Liver (tissue), 8 donors: ENCODE measurements at regions not wholly inside any gene's neighbourhood (a gene's known extent, or its start where the extent isn't known, plus 50 kb on each side); places are given as distances from the start of the nearest gene placed in this dataset.

Source experiments
- DNase-seq: peaks from one replicate; pipeline ENCODE4 v3.0.0-alpha.2; 2017; ENCODE audit warnings: low spot score
- H3K27ac ChIP-seq, 2 donors: one replicate each; pipeline ENCODE4 v1.7.0; 2013; ENCODE audit warnings: inconsistent platforms in 2 of 2, low read length in 2 of 2, control low read depth in 1 of 2, low read depth in 1 of 2, mild to moderate bottlenecking in 1 of 2
- H3K27me3 ChIP-seq, 4 donors: one replicate each; pipeline versions ENCODE4 v1.6.1 to v1.7.0; 2013; ENCODE audit warnings: low read length in 3 of 4, inconsistent platforms in 1 of 4, mild to moderate bottlenecking in 1 of 4, moderate library complexity in 1 of 4; ENCODE audit not compliant: control insufficient read depth in 4 of 4, insufficient read depth in 4 of 4
- H3K36me3 ChIP-seq, 4 donors: one replicate each; pipeline versions ENCODE4 v1.6.1 to v1.7.0; 2013; ENCODE audit warnings: low read length in 3 of 4, mild to moderate bottlenecking in 3 of 4, low read depth in 1 of 4, moderate library complexity in 1 of 4; ENCODE audit not compliant: control insufficient read depth in 4 of 4, insufficient read depth in 3 of 4
- H3K4me1 ChIP-seq, 4 donors: one replicate each; pipeline versions ENCODE4 v1.6.1 to v1.7.0; 2013; ENCODE audit warnings: low read length in 3 of 4, mild to moderate bottlenecking in 3 of 4, moderate library complexity in 1 of 4; ENCODE audit not compliant: control insufficient read depth in 4 of 4, insufficient read depth in 4 of 4
- H3K4me3 ChIP-seq, 3 donors: one replicate each; pipeline versions ENCODE4 v1.6.1 to v1.7.0; 2013; ENCODE audit warnings: low read length in 3 of 3, control low read depth in 1 of 3, low read depth in 1 of 3, mild to moderate bottlenecking in 1 of 3
- H3K9ac ChIP-seq, 2 donors: one replicate each; pipeline ENCODE4 v1.7.0; 2013; ENCODE audit warnings: low read length in 2 of 2, mild to moderate bottlenecking in 2 of 2, moderate library complexity in 2 of 2, control low read depth in 1 of 2, low read depth in 1 of 2
- H3K9me3 ChIP-seq, 4 donors: one replicate each; pipeline versions ENCODE4 v1.6.1 to v1.7.0; 2013; ENCODE audit warnings: low read length in 3 of 4; ENCODE audit not compliant: control insufficient read depth in 4 of 4
- CTCF ChIP-seq: fragments of 150-350 bp; IDR thresholded peaks from 2 replicates; pipeline ENCODE4 v1.5.1; 2017; ENCODE audit warnings: improper control_type of control experiment, low read depth, low read length; ENCODE audit not compliant: missing input control
- EGR1 ChIP-seq, 2 donors: IDR thresholded peaks; 2 replicates each; pipeline ENCODE4 v1.6.1; 2016 to 2018; ENCODE audit warnings: antibody characterized with exemption in 2 of 2, low read depth in 2 of 2
- FOXA1 ChIP-seq: IDR thresholded peaks from 2 replicates; pipeline ENCODE4 v1.6.1; 2016; ENCODE audit warnings: antibody characterized with exemption
- FOXA2 ChIP-seq: IDR thresholded peaks from 2 replicates; pipeline ENCODE4 v1.6.1; 2016; ENCODE audit warnings: antibody characterized with exemption
- GABPA ChIP-seq, 2 donors: IDR thresholded peaks in 1 of 2; conservative IDR thresholded peaks in 1 of 2; 2 replicates each; pipeline ENCODE4 v1.6.1; 2016; ENCODE audit warnings: antibody characterized with exemption in 2 of 2, mild to moderate bottlenecking in 1 of 2, moderate library complexity in 1 of 2
- HNF4A ChIP-seq, 2 donors: conservative IDR thresholded peaks; 2 replicates each; pipeline ENCODE4 v1.6.1; 2016; ENCODE audit warnings: antibody characterized with exemption in 2 of 2, mild to moderate bottlenecking in 2 of 2
- HNF4G ChIP-seq: IDR thresholded peaks from 2 replicates; pipeline ENCODE4 v1.6.1; 2016; ENCODE audit warnings: antibody characterized with exemption
- JUND ChIP-seq, 2 donors: IDR thresholded peaks; 2 replicates each; pipeline ENCODE4 v1.6.1; 2016; ENCODE audit warnings: antibody characterized with exemption in 2 of 2
- NR2F2 ChIP-seq: IDR thresholded peaks from 2 replicates; pipeline ENCODE4 v1.6.1; 2016; ENCODE audit warnings: antibody characterized with exemption
- RAD21 ChIP-seq, 2 donors: IDR thresholded peaks; 2 replicates each; pipeline ENCODE4 v1.6.1; 2016; ENCODE audit warnings: antibody characterized with exemption in 2 of 2, mild to moderate bottlenecking in 2 of 2
- REST ChIP-seq: IDR thresholded peaks from 2 replicates; pipeline ENCODE4 v1.6.1; 2016; ENCODE audit warnings: antibody characterized with exemption, mild to moderate bottlenecking
- RXRA ChIP-seq, 2 donors: IDR thresholded peaks; 2 replicates each; pipeline ENCODE4 v1.6.1; 2017 to 2018; ENCODE audit warnings: antibody characterized with exemption in 2 of 2, mild to moderate bottlenecking in 1 of 2
- SP1 ChIP-seq: IDR thresholded peaks from 2 replicates; pipeline ENCODE4 v1.6.1; 2018; ENCODE audit warnings: antibody characterized with exemption, mild to moderate bottlenecking
- TAF1 ChIP-seq: conservative IDR thresholded peaks from 2 replicates; pipeline ENCODE4 v1.6.1; 2016; ENCODE audit warnings: antibody characterized with exemption, mild to moderate bottlenecking
- YY1 ChIP-seq: IDR thresholded peaks from 2 replicates; pipeline ENCODE4 v1.6.1; 2016; ENCODE audit warnings: antibody characterized with exemption, mild to moderate bottlenecking
- ZBTB33 ChIP-seq: IDR thresholded peaks from 2 replicates; pipeline ENCODE4 v1.6.1; 2016; ENCODE audit warnings: antibody characterized with exemption
- WGBS: extraction: QIAGEN DNeasy Blood & Tissue Kit; methylation state at CpG from one replicate; pipeline ENCODE4 v1.1.7; 2013; 5-methylcytosine and 5-hydroxymethylcytosine counted together
- TF ChIP-seq, protein P1 (sequence below): IDR thresholded peaks from 2 replicates; pipeline ENCODE4 v1.6.1; 2016; ENCODE audit warnings: antibody characterized with exemption
- TF ChIP-seq, protein P2 (sequence below): IDR thresholded peaks from 2 replicates; pipeline ENCODE4 v1.6.1; 2016; ENCODE audit warnings: antibody characterized with exemption
- donor health status: healthy.
- donor health status: healthy.
- donor health status: healthy.
- donor health status: healthy.
- donor health status: healthy.

DNA sequence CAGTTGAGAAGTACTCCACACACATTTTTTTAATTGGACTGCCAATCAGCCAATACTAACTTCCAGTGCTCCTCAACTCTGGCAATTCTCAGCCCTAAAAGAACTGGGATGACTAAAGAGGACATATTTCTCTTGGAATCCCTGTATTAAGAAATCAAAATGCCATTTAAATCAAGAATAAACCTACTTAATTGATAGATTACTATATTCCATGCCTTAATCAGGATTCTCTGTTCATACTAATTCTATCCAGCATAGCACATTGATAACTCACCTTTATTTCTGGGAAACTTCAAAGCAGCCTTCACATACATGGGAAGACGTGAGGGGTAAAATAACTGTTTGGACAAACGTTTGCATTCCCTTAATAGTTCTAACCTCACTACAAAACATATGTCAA, 93.0 kb upstream of the DKK2 start:
- TF ChIP-seq HNF4A (conservative IDR thresholded peaks at IDR 0.05) (no peak), YY1 (no peak), GABPA (IDR thresholded peaks at IDR 0.05 in 1 of 2, conservative IDR thresholded peaks at IDR 0.05 in 1 of 2) (no peak), SP1 (no peak), NR2F2 (no peak), JUND (IDR thresholded peaks at IDR 0.05) (no peak), FOXA2 (no peak), RAD21 (IDR thresholded peaks at IDR 0.05) (no peak), EGR1 (IDR thresholded peaks at IDR 0.05; ENCODE audit: low read depth in 2 of 2) (no peak), FOXA1 (no peak), RXRA (IDR thresholded peaks at IDR 0.05) (no peak), TAF1 (no peak), REST (no peak), CTCF (no peak), ZBTB33 (no peak), HNF4G (no peak)
- TF ChIP-seq, protein P1, sequence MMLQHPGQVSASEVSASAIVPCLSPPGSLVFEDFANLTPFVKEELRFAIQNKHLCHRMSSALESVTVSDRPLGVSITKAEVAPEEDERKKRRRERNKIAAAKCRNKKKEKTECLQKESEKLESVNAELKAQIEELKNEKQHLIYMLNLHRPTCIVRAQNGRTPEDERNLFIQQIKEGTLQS: no peak
- TF ChIP-seq, protein P2, sequence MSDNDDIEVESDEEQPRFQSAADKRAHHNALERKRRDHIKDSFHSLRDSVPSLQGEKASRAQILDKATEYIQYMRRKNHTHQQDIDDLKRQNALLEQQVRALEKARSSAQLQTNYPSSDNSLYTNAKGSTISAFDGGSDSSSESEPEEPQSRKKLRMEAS: no peak
- Histone ChIP-seq H3K9ac (no peak overlapping the region), H3K27me3 (peaks cover 0 to 3% (median 0%) of the 10 kb centered on the region in 4 donors), H3K4me3 (no peak overlapping the region), H3K36me3 (no peaks in the 10 kb centered on the region), H3K4me1 (no peaks in the 10 kb centered on the region), H3K9me3 (no peaks in the 10 kb centered on the region), H3K27ac (no peak overlapping the region)
- no peak for DNase-seq
- WGBS: 50% methylated on average over 2 of the region's 2 CpGs
